ENCODE measurements at regions not wholly inside any gene's neighbourhood (a gene's known extent, or its start where the extent isn't known, plus 50 kb on each side); places are given as distances from the start of the nearest gene placed in this dataset.

DNA sequence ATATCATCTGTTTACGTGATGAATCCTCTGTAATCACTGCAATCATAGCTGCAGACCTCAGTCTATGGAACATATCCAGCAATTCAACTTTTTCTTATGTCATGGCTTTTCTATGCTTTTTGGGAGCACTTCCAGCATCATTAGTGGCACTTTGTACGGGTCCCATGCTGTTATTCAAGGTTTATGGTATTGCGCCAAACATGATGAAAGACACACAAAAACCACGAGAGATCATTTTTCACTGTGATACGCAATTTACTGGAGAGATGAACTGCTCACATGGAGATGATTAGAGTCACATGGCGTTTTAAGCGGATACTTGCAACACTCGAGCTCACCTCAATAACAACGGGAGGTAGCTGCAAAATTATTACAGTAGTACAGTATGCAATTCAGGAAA, 2101.7 kb upstream of the PCDH20 start:
- H3F3A ChIP-seq (replicated peaks; ENCODE audit: low read depth), result no peaks in the 10 kb centered on the region
- Mint-ChIP-seq H3K4me3 (no peak overlapping the region), H3K9me3 (no peaks in the 10 kb centered on the region), H3K36me3 (ENCODE audit: low read depth) (no peaks in the 10 kb centered on the region), H3K4me1 (no peaks in the 10 kb centered on the region), H3K27me3 (ENCODE audit: insufficient read depth, low read depth, poor library complexity) (no peaks in the 10 kb centered on the region), H3K27ac (no peak overlapping the region)
- no peak for ATAC-seq
- H3K4me1 ChIP-seq (ENCODE audit: insufficient read depth), result no peaks in the 10 kb centered on the region
- H3K27ac ChIP-seq (ENCODE audit: low read depth), result no peak overlapping the region
- TF ChIP-seq CREB1 (CRISPR knock-in tag; IDR thresholded peaks at IDR 0.05; ENCODE audit: low read depth), result no peak
- TF ChIP-seq ZNF331 (CRISPR knock-in tag; IDR thresholded peaks at IDR 0.05; ENCODE audit: low read depth), result no peak
- TF ChIP-seq, protein P1, sequence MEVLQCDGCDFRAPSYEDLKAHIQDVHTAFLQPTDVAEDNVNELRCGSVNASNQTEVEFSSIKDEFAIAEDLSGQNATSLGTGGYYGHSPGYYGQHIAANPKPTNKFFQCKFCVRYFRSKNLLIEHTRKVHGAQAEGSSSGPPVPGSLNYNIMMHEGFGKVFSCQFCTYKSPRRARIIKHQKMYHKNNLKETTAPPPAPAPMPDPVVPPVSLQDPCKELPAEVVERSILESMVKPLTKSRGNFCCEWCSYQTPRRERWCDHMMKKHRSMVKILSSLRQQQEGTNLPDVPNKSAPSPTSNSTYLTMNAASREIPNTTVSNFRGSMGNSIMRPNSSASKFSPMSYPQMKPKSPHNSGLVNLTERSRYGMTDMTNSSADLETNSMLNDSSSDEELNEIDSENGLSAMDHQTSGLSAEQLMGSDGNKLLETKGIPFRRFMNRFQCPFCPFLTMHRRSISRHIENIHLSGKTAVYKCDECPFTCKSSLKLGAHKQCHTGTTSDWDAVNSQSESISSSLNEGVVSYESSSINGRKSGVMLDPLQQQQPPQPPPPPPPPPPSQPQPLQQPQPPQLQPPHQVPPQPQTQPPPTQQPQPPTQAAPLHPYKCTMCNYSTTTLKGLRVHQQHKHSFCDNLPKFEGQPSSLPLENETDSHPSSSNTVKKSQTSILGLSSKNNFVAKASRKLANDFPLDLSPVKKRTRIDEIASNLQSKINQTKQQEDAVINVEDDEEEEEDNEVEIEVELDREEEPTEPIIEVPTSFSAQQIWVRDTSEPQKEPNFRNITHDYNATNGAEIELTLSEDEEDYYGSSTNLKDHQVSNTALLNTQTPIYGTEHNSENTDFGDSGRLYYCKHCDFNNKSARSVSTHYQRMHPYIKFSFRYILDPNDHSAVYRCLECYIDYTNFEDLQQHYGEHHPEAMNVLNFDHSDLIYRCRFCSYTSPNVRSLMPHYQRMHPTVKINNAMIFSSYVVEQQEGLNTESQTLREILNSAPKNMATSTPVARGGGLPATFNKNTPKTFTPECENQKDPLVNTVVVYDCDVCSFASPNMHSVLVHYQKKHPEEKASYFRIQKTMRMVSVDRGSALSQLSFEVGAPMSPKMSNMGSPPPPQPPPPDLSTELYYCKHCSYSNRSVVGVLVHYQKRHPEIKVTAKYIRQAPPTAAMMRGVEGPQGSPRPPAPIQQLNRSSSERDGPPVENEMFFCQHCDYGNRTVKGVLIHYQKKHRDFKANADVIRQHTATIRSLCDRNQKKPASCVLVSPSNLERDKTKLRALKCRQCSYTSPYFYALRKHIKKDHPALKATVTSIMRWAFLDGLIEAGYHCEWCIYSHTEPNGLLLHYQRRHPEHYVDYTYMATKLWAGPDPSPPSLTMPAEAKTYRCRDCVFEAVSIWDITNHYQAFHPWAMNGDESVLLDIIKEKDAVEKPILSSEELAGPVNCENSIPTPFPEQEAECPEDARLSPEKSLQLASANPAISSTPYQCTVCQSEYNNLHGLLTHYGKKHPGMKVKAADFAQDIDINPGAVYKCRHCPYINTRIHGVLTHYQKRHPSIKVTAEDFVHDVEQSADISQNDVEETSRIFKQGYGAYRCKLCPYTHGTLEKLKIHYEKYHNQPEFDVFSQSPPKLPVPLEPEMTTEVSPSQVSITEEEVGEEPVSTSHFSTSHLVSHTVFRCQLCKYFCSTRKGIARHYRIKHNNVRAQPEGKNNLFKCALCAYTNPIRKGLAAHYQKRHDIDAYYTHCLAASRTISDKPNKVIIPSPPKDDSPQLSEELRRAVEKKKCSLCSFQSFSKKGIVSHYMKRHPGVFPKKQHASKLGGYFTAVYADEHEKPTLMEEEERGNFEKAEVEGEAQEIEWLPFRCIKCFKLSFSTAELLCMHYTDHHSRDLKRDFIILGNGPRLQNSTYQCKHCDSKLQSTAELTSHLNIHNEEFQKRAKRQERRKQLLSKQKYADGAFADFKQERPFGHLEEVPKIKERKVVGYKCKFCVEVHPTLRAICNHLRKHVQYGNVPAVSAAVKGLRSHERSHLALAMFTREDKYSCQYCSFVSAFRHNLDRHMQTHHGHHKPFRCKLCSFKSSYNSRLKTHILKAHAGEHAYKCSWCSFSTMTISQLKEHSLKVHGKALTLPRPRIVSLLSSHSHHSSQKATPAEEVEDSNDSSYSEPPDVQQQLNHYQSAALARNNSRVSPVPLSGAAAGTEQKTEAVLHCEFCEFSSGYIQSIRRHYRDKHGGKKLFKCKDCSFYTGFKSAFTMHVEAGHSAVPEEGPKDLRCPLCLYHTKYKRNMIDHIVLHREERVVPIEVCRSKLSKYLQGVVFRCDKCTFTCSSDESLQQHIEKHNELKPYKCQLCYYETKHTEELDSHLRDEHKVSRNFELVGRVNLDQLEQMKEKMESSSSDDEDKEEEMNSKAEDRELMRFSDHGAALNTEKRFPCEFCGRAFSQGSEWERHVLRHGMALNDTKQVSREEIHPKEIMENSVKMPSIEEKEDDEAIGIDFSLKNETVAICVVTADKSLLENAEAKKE (CRISPR knock-in tag; IDR thresholded peaks at IDR 0.05), result no peak
- TF ChIP-seq, protein P2, sequence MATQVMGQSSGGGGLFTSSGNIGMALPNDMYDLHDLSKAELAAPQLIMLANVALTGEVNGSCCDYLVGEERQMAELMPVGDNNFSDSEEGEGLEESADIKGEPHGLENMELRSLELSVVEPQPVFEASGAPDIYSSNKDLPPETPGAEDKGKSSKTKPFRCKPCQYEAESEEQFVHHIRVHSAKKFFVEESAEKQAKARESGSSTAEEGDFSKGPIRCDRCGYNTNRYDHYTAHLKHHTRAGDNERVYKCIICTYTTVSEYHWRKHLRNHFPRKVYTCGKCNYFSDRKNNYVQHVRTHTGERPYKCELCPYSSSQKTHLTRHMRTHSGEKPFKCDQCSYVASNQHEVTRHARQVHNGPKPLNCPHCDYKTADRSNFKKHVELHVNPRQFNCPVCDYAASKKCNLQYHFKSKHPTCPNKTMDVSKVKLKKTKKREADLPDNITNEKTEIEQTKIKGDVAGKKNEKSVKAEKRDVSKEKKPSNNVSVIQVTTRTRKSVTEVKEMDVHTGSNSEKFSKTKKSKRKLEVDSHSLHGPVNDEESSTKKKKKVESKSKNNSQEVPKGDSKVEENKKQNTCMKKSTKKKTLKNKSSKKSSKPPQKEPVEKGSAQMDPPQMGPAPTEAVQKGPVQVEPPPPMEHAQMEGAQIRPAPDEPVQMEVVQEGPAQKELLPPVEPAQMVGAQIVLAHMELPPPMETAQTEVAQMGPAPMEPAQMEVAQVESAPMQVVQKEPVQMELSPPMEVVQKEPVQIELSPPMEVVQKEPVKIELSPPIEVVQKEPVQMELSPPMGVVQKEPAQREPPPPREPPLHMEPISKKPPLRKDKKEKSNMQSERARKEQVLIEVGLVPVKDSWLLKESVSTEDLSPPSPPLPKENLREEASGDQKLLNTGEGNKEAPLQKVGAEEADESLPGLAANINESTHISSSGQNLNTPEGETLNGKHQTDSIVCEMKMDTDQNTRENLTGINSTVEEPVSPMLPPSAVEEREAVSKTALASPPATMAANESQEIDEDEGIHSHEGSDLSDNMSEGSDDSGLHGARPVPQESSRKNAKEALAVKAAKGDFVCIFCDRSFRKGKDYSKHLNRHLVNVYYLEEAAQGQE (IDR thresholded peaks at IDR 0.05; ENCODE audit: unreplicated experiment), result no peak
- no peak overlapping the region for H3K4me2 ChIP-seq
- no peak for DNase-seq (ENCODE audit: low spot score)
- no peaks in the 10 kb centered on the region for H3K79me2 ChIP-seq (replicated peaks; ENCODE audit: insufficient read depth)
- H4K20me1 ChIP-seq (replicated peaks; ENCODE audit: insufficient read depth), result no peaks in the 10 kb centered on the region
- H3K9me2 ChIP-seq (ENCODE audit: insufficient read depth), result no peaks in the 10 kb centered on the region
- no peak overlapping the region for H3K4me3 ChIP-seq
- H3K36me3 ChIP-seq (ENCODE audit: insufficient read depth), result no peaks in the 10 kb centered on the region
- no peaks in the 10 kb centered on the region for H3K27me3 ChIP-seq (ENCODE audit: insufficient read depth)
- no peak overlapping the region for H2AFZ ChIP-seq

Measured in GM23338 (cell line).